ENCODE measurements at regions not wholly inside any gene's neighbourhood (a gene's known extent, or its start where the extent isn't known, plus 50 kb on each side); places are given as distances from the start of the nearest gene placed in this dataset.

DNA sequence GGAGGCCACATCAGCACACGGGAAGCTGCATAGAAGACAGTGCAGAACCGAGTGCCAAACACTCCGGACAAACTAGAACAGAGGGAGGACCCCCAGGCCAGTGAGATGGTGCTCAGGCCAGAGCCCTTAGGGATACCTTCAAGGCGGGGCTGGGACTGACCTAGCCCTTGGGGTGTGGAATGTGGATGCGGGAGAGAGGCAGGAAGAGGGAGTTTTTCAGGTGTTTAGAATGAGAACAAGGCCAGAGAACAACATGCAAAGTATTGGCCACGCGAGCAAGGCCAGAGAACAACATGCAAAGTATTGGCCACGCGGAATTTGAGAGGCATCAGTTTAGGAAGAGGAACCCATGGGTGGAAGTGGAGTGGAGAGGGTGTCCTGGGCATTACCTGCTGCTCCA is 65.1 kb upstream of the ATP12A start:
- intact Hi-C loops (cut with DNase I; ENCODE audit: low total_unique reads): no loop called here
- WGBS, 5 donors: 87 to 94% (median 90%) methylated on average over 9 of the region's 9 CpGs
- no peaks in the 10 kb centered on the region for H3K9me3 ChIP-seq
- TF ChIP-seq CTCF (IDR thresholded peaks at IDR 0.05) (no peak), EP300 (IDR thresholded peaks at IDR 0.05) (no peak), POLR2A (IDR thresholded peaks at IDR 0.05) (no peak), POLR2AphosphoS5 (IDR thresholded peaks at IDR 0.05) (no peak)
- H3K27ac ChIP-seq: no peak overlapping the region
- no peaks in the 10 kb centered on the region for H3K27me3 ChIP-seq
- DNase-seq: no peak
- H3K4me1 ChIP-seq: no peaks in the 10 kb centered on the region
- H3K4me3 ChIP-seq: no peak overlapping the region
- H3K36me3 ChIP-seq: no peaks in the 10 kb centered on the region

DNA sequence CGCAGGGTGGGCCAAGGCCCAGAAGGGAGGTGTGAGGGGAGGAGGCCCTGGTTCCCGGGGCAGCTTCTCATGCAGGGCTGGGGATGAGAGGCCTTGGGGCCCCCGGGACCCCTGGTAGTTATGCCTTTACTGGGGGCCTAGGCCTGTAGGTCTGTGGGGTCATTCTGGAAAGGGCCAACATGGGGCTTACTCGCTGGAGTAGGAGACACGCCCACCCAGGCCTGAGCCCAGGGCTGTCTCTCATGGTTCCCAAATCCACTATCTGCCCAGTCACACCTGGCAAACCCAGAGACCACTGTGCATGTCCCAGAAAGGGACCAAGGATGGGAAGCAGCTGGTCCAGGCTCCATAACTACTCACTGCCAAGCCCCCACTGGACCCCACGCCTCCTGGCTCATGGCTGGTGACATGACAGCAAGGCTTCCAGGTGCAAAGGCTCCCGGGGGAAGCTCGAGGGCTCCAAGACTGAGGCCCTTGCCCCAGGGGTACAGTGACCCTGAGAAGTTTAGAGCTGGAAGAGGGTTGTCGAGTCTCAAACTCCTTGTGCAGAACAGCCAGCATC is 64.2 kb upstream of the ATP12A start:
- Histone ChIP-seq H3K36me3 (no peaks in the 10 kb centered on the region), H3K4me3 (no peak overlapping the region), H3K4me1 (no peaks in the 10 kb centered on the region), H3K27me3 (no peaks in the 10 kb centered on the region), H3K27ac (no peak overlapping the region), H3K9me3 (no peaks in the 10 kb centered on the region)
- TF ChIP-seq CTCF (IDR thresholded peaks at IDR 0.05) (no peak), EP300 (IDR thresholded peaks at IDR 0.05) (no peak), POLR2A (IDR thresholded peaks at IDR 0.05) (no peak), POLR2AphosphoS5 (IDR thresholded peaks at IDR 0.05) (no peak)
- WGBS, 5 donors: 74 to 95% (median 92%) methylated on average over 7 to 9 of the region's 9 CpGs
- DNase-seq: no peak
- intact Hi-C loops (cut with DNase I; ENCODE audit: low total_unique reads): no loop called here

DNA sequence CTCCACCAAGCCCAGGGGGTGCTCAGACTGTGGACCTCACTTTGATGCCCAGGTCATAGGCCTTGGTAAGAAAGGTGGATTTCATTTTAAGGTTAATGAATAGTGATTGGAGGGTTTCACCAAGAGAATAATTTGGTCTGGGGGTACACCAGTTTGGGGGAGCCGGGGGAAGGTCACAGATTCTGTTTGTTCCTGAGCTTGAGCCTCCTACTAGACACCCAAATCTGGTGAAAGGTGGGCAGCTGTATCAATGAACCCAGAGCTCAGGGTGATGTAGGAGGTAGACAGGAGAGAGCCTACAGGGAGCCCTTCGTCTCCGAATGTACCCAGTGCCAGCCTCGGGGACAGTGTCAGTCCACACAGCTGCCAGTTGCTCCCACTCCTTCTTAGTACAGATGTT is 63.7 kb upstream of the ATP12A start:
- Histone ChIP-seq H3K36me3 (no peaks in the 10 kb centered on the region), H3K9me3 (no peaks in the 10 kb centered on the region), H3K4me3 (no peak overlapping the region), H3K4me1 (no peaks in the 10 kb centered on the region), H3K27me3 (no peaks in the 10 kb centered on the region), H3K27ac (no peak overlapping the region)
- intact Hi-C loops (cut with DNase I; ENCODE audit: low total_unique reads): no loop called here
- 82 to 97% (median 93%) methylated on average over 4 of the region's 4 CpGs for WGBS, 5 donors
- DNase-seq: no peak
- TF ChIP-seq CTCF (IDR thresholded peaks at IDR 0.05): no peak
- TF ChIP-seq EP300 (IDR thresholded peaks at IDR 0.05): no peak
- no peak for TF ChIP-seq POLR2A (IDR thresholded peaks at IDR 0.05)
- TF ChIP-seq POLR2AphosphoS5 (IDR thresholded peaks at IDR 0.05): no peak

GRCh38 chr13:24617256-24618010 is 62.8 kb upstream of the ATP12A start:
- no peak overlapping the region for H3K4me3 ChIP-seq
- no peaks in the 10 kb centered on the region for H3K9me3 ChIP-seq
- H3K4me1 ChIP-seq: no peaks in the 10 kb centered on the region
- H3K27me3 ChIP-seq: no peaks in the 10 kb centered on the region
- TF ChIP-seq POLR2AphosphoS5 (IDR thresholded peaks at IDR 0.05) (no peak), CTCF (IDR thresholded peaks at IDR 0.05) (no peak), EP300 (IDR thresholded peaks at IDR 0.05) (no peak), POLR2A (IDR thresholded peaks at IDR 0.05) (no peak)
- WGBS, 5 donors: 85 to 92% (median 91%) methylated on average over 12 of the region's 12 CpGs
- no peaks in the 10 kb centered on the region for H3K36me3 ChIP-seq
- DNase-seq: no peak
- intact Hi-C loops (cut with DNase I; ENCODE audit: low total_unique reads): no loop called here
- no peak overlapping the region for H3K27ac ChIP-seq

All from stomach (tissue), 8 donors.